H1 (cell line): ENCODE measurements at regions not wholly inside any gene's neighbourhood (a gene's known extent, or its start where the extent isn't known, plus 50 kb on each side); places are given as distances from the start of the nearest gene placed in this dataset.

ENCODE experiments used
- CHD7 ChIP-seq: fragments of 300-600 bp; sonication (generic); IDR thresholded peaks from 2 replicates; pipeline ENCODE4 v1.7.1; 2012; ENCODE audit warnings: low read length, moderate library complexity, mild to moderate bottlenecking, inconsistent platforms; ENCODE audit not compliant: insufficient replicate concordance
- CTCF ChIP-seq, 3 experiments: IDR thresholded peaks; 1 replicate in 2 of 3; 2 replicates in 1 of 3; pipeline versions ENCODE4 v1.5.1 to v1.6.1; 2011; ENCODE audit warnings: low read length in 3 of 3, mild to moderate bottlenecking in 3 of 3, inconsistent platforms in 2 of 3, low read depth in 1 of 3, moderate library complexity in 1 of 3; ENCODE audit not compliant: insufficient read depth in 1 of 3; ENCODE audit errors: control extremely low read depth in 1 of 3
- GTF2F1 ChIP-seq: IDR thresholded peaks from 2 replicates; pipeline ENCODE4 v1.6.1; 2012; ENCODE audit warnings: low read depth, low read length, improper control_type of control experiment, borderline replicate concordance
- JUND ChIP-seq: IDR thresholded peaks from 2 replicates; pipeline ENCODE4 v1.6.1; 2011; ENCODE audit warnings: mild to moderate bottlenecking, improper control_type of control experiment, low read length
- KDM1A ChIP-seq: fragments of 200-600, 300-600 bp; sonication (generic); IDR thresholded peaks from 2 replicates; pipeline ENCODE4 v1.7.1; 2016; ENCODE audit warnings: mild to moderate bottlenecking, low read length, borderline replicate concordance
- SIN3A ChIP-seq, 2 experiments: IDR thresholded peaks in 1 of 2; conservative IDR thresholded peaks in 1 of 2; 2 replicates each; pipeline ENCODE4 v1.6.1; 2011 to 2012; ENCODE audit warnings: low read length in 2 of 2, improper control_type of control experiment in 1 of 2, low read depth in 1 of 2, mild to moderate bottlenecking in 1 of 2
- SIRT6 ChIP-seq: IDR thresholded peaks from one replicate; pipeline ENCODE4 v1.7.1; 2012; ENCODE audit warnings: low read length, inconsistent platforms
- TBP ChIP-seq: IDR thresholded peaks from 2 replicates; pipeline ENCODE4 v1.6.1; 2011; ENCODE audit warnings: low read depth, low read length, improper control_type of control experiment
- YY1 ChIP-seq: IDR thresholded peaks from 2 replicates; pipeline ENCODE4 v1.6.1; 2011; ENCODE audit warnings: low read depth, mild to moderate bottlenecking, low read length

- no peak for TF ChIP-seq CHD7
- no peak for TF ChIP-seq TBP
- TF ChIP-seq GTF2F1, result no peak
- TF ChIP-seq KDM1A, result no peak
- TF ChIP-seq SIRT6, result no peak
- TF ChIP-seq YY1, result no peak
- TF ChIP-seq JUND, result no peak
- no peak for TF ChIP-seq SIN3A (conservative IDR thresholded peaks at IDR 0.05 in 1 of 2, IDR thresholded peaks at IDR 0.05 in 1 of 2; ENCODE audit: low read depth in 1 of 2, low read length in 2 of 2)
- TF ChIP-seq CTCF (IDR thresholded peaks at IDR 0.05; ENCODE audit: control extremely low read depth in 1 of 3, insufficient read depth in 1 of 3, low read depth in 1 of 3, low read length in 3 of 3), result no peak
These were observed 270.0 kb downstream of the METTL4 start (continued) for GRCh38 chr18:2301316-2301715.
